Smooth muscle cell (in vitro differentiated cells): ENCODE measurements at regions not wholly inside any gene's neighbourhood (a gene's known extent, or its start where the extent isn't known, plus 50 kb on each side); places are given as distances from the start of the nearest gene placed in this dataset.

ENCODE experiments used
- DNase-seq: peaks from one replicate; lab custom pipeline; 2025; ENCODE audit not compliant: unreplicated experiment; lab: John Stamatoyannopoulos, UW
- H2AFZ ChIP-seq: fragments of 200-600 bp; sonication (generic); 2 replicates; pipeline ENCODE4 v1.6.0; 2016; ENCODE audit warnings: antibody characterized with exemption, low read depth, mild to moderate bottlenecking
- H3F3A ChIP-seq: fragments of 200-600 bp; sonication (generic); 2 replicates; pipeline ENCODE4 v1.6.0; 2017; ENCODE audit warnings: antibody characterized with exemption, low read depth
- H3K27ac ChIP-seq: fragments of 200-600 bp; sonication (generic); 2 replicates; pipeline ENCODE4 v1.5.1; 2016; ENCODE audit warnings: low read depth, mild to moderate bottlenecking
- H3K27me3 ChIP-seq: fragments of 200-600 bp; sonication (generic); 2 replicates; pipeline ENCODE4 v1.6.1; 2016; ENCODE audit warnings: low read depth, mild to moderate bottlenecking
- H3K36me3 ChIP-seq: fragments of 200-600 bp; sonication (generic); 2 replicates; pipeline ENCODE4 v1.5.1; 2016; ENCODE audit warnings: low read depth
- H3K4me1 ChIP-seq: fragments of 200-600 bp; sonication (generic); 2 replicates; pipeline ENCODE4 v1.5.1; 2016; ENCODE audit warnings: low read depth
- H3K4me2 ChIP-seq: fragments of 200-600 bp; sonication (generic); 2 replicates; pipeline ENCODE4 v1.6.0; 2016; ENCODE audit warnings: mild to moderate bottlenecking
- H3K4me3 ChIP-seq: fragments of 200-600 bp; sonication (generic); 2 replicates; pipeline ENCODE4 v1.5.1; 2016; ENCODE audit warnings: mild to moderate bottlenecking
- H3K79me2 ChIP-seq: fragments of 200-600 bp; sonication (generic); 2 replicates; pipeline ENCODE4 v1.6.0; 2016; ENCODE audit warnings: low read depth, mild to moderate bottlenecking
- H3K9ac ChIP-seq: fragments of 200-600 bp; sonication (generic); 2 replicates; pipeline ENCODE4 v1.6.0; 2016; ENCODE audit warnings: low read depth
- H3K9me3 ChIP-seq: fragments of 200-600 bp; sonication (generic); replicated peaks from 2 replicates; pipeline ENCODE4 v1.5.1; 2016; ENCODE audit warnings: low read depth
- H4K20me1 ChIP-seq: fragments of 200-600 bp; sonication (generic); 2 replicates; pipeline ENCODE4 v1.6.0; 2016; ENCODE audit warnings: low read depth
- whole genome bisulfite sequencing: methylation state at CpG from one replicate; pipeline ENCODE4 v1.1.7; 2016; ENCODE audit warnings: low lambda C conversion rate; 5-methylcytosine and 5-hydroxymethylcytosine counted together
- TF ChIP-seq, protein P1 (sequence below): fragments of 200-600 bp; sonication (generic); IDR thresholded peaks from 2 replicates; pipeline ENCODE4 v1.5.1; 2017; ENCODE audit warnings: borderline replicate concordance, mild to moderate bottlenecking, antibody characterized with exemption; ENCODE audit not compliant: insufficient read depth, poor library complexity, severe bottlenecking

DNA sequence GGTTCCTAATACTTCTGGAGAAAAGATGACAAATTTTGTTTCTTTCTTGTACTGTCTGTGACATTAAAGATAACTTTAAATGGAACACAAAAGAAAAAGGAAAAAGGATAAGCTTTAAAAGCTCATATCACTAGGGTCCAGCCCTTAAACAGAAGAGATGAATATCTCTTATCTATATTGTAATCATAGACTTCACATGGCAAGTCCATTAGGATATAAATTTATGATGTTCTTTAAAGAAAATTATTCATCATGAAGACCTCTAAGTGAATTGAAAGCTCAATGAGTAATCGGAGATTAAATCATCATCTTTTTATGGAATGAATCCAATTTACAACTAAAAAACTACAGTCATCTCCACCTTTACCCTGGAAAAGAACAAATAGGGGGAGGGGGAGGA, 111.6 kb upstream of the SATB2 start:
- no peaks in the 10 kb centered on the region for H3K79me2 ChIP-seq
- WGBS = 100% methylated on average over 1 of the region's 1 CpG
- no peak overlapping the region for H3K4me3 ChIP-seq

GRCh38 chr2:199558156-199558555, 100.4 kb upstream of the SATB2 start:
- DNase-seq = no peak
- Histone ChIP-seq H3K27ac (no peak overlapping the region), H3K9me3 (no peaks in the 10 kb centered on the region), H3K4me3 (no peak overlapping the region), H3K4me1 (no peaks in the 10 kb centered on the region), H2AFZ (no peak overlapping the region), H3K4me2 (no peak overlapping the region), H3F3A (no peaks in the 10 kb centered on the region), H3K27me3 (no peaks in the 10 kb centered on the region), H3K79me2 (no peaks in the 10 kb centered on the region), H3K9ac (no peak overlapping the region), H4K20me1 (no peaks in the 10 kb centered on the region), H3K36me3 (no peaks in the 10 kb centered on the region)
- TF ChIP-seq, protein P1, sequence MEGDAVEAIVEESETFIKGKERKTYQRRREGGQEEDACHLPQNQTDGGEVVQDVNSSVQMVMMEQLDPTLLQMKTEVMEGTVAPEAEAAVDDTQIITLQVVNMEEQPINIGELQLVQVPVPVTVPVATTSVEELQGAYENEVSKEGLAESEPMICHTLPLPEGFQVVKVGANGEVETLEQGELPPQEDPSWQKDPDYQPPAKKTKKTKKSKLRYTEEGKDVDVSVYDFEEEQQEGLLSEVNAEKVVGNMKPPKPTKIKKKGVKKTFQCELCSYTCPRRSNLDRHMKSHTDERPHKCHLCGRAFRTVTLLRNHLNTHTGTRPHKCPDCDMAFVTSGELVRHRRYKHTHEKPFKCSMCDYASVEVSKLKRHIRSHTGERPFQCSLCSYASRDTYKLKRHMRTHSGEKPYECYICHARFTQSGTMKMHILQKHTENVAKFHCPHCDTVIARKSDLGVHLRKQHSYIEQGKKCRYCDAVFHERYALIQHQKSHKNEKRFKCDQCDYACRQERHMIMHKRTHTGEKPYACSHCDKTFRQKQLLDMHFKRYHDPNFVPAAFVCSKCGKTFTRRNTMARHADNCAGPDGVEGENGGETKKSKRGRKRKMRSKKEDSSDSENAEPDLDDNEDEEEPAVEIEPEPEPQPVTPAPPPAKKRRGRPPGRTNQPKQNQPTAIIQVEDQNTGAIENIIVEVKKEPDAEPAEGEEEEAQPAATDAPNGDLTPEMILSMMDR = no peak
- WGBS = 96% methylated on average over 14 of the region's 14 CpGs

More for the DNA sequence above, 111.6 kb upstream of the SATB2 start:
- H4K20me1 ChIP-seq = no peaks in the 10 kb centered on the region
- no peaks in the 10 kb centered on the region for H3F3A ChIP-seq
- no peak overlapping the region for H3K27ac ChIP-seq
- DNase-seq = no peak
- H3K27me3 ChIP-seq = no peaks in the 10 kb centered on the region
- no peak overlapping the region for H3K9ac ChIP-seq
- H3K4me1 ChIP-seq = no peaks in the 10 kb centered on the region
- H3K9me3 ChIP-seq = no peaks in the 10 kb centered on the region
- TF ChIP-seq, protein P1 = no peak
- no peak overlapping the region for H3K4me2 ChIP-seq
- no peaks in the 10 kb centered on the region for H3K36me3 ChIP-seq
- no peak overlapping the region for H2AFZ ChIP-seq

DNA sequence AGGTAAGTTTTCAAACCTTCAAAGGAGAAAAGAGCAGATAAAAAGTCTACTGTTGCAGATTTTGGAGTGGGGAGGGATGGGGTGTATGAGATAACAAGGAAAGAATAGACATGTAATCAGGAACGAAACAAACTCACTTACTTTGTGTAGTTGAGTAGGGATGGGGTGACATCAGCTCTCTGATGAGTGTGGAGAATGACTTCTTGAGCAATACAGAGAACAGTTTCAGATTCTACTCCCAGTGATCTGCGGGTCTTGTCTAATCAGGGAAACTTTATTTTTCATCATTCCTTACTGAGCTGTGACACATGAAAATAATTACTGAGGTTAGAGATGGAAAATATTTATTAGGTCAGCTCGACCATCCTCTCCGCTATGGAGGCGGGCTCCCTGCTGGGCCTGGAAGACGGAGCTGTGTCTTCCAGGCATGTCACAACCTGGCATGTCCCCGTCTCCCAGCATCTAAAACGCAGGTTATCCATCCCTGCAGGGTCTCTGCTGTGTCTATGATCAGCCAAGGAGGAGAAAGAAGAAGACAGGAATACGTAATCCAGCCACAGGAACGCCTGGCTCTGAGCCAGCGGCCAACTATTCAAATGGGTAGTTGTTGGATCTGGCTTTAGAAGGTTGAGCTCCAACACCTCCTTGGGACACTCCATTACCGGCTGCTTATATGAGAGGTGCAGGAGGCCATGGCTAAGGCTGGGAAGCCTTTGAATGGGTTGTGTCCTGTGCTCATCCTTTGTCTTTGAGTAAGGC, 99.0 kb upstream of the SATB2 start:
- H3K4me1 ChIP-seq = no peaks in the 10 kb centered on the region
- no peaks in the 10 kb centered on the region for H3K27me3 ChIP-seq
- no peak overlapping the region for H3K27ac ChIP-seq
- no peaks in the 10 kb centered on the region for H3K79me2 ChIP-seq
- WGBS = 72% methylated on average over 12 of the region's 12 CpGs
- H3K36me3 ChIP-seq = no peaks in the 10 kb centered on the region
- no peak for DNase-seq
- no peak overlapping the region for H2AFZ ChIP-seq
- H3F3A ChIP-seq = no peaks in the 10 kb centered on the region
- H3K9me3 ChIP-seq = no peaks in the 10 kb centered on the region
- H3K9ac ChIP-seq = no peak overlapping the region
- no peaks in the 10 kb centered on the region for H4K20me1 ChIP-seq
- TF ChIP-seq, protein P1 = no peak
- no peak overlapping the region for H3K4me3 ChIP-seq
- H3K4me2 ChIP-seq = no peak overlapping the region

DNA sequence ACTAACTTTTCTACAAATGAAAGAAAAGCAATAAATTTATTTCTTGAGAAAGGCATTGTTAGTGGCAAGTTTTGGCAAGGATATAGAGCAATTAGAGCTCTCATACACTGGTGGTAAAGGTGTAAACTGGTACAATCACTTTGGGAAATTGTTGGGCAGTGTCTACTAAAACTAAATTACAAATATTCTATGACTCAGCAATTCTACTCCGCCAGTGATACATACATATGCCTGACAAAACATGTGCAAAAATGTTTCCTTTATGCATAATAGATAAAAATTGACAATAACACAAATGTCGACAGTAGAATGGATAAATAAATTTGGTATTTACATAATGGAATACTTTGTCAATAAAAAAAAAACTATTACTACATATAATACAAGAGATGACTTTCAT, 96.3 kb upstream of the SATB2 start:
- Histone ChIP-seq H2AFZ (no peak overlapping the region), H3K9ac (no peak overlapping the region), H3K9me3 (no peaks in the 10 kb centered on the region), H3F3A (no peaks in the 10 kb centered on the region), H3K79me2 (no peaks in the 10 kb centered on the region), H4K20me1 (no peaks in the 10 kb centered on the region), H3K36me3 (no peaks in the 10 kb centered on the region), H3K4me2 (no peak overlapping the region), H3K4me3 (no peak overlapping the region), H3K4me1 (no peaks in the 10 kb centered on the region), H3K27me3 (no peaks in the 10 kb centered on the region), H3K27ac (no peak overlapping the region)
- DNase-seq = no peak
- TF ChIP-seq, protein P1 = no peak
- WGBS = 95% methylated on average over 2 of the region's 2 CpGs
